ENCODE measurements at regions not wholly inside any gene's neighbourhood (a gene's known extent, or its start where the extent isn't known, plus 50 kb on each side); places are given as distances from the start of the nearest gene placed in this dataset.

DNA sequence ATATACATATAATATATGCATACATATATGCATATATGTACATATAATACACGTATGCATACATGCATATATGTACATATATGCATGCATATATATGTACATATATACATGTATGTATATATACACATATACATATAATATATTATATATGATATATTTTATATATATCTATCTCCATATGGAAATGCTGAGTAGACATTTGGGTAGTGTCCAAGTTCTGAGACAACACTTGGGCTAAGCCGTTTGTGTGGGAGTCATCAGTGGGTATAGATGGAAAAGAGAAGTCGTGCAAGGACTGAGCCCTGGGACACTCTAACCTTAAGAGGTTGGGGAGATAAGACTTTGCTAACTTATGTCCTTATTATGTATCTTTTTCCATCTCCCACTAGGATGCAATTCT is 165.2 kb upstream of the PODXL start:
- no peak overlapping the region for H3K4me3 ChIP-seq (ENCODE audit: low read depth in 1 of 2, low read length in 2 of 2)
- H3K36me3 ChIP-seq (ENCODE audit: control insufficient read depth in 1 of 2, insufficient read depth in 2 of 2, low read length in 2 of 2), result no peaks in the 10 kb centered on the region
- no peak overlapping the region for H3K27ac ChIP-seq (ENCODE audit: low read length)
- H3K27me3 ChIP-seq (ENCODE audit: low read depth, low read length), result no peaks in the 10 kb centered on the region
- no peaks in the 10 kb centered on the region for H3K4me1 ChIP-seq (ENCODE audit: control insufficient read depth in 1 of 2, insufficient read depth in 2 of 2, low read length in 2 of 2)
- no peaks in the 10 kb centered on the region for H3K9me3 ChIP-seq (ENCODE audit: control insufficient read depth in 1 of 2, low read length in 2 of 2)

DNA sequence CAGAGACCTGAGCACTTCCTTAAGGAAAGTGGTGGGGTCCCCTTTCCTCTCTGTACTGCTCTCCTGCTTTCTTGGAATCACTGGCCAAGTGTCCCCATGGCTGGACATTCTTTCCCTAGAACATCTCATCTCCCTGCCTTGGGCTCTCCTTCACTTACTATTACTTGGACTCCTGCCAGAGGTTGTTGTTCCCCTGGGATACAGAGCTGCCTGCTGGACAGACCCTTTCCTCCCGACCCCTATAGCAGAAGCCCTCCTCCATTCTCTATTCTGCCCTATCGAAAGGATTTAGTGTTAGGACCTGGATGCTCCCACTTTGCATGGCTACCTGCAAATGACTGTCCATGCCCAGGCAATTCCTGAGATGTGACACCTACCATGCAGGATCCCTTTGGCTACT is 164.3 kb upstream of the PODXL start:
- Histone ChIP-seq H3K27ac (ENCODE audit: low read length) (no peak overlapping the region), H3K4me1 (ENCODE audit: control insufficient read depth in 1 of 2, insufficient read depth in 2 of 2, low read length in 2 of 2) (no peaks in the 10 kb centered on the region), H3K4me3 (ENCODE audit: low read depth in 1 of 2, low read length in 2 of 2) (no peak overlapping the region), H3K9me3 (ENCODE audit: control insufficient read depth in 1 of 2, low read length in 2 of 2) (no peaks in the 10 kb centered on the region), H3K27me3 (ENCODE audit: low read depth, low read length) (no peaks in the 10 kb centered on the region), H3K36me3 (ENCODE audit: control insufficient read depth in 1 of 2, insufficient read depth in 2 of 2, low read length in 2 of 2) (no peaks in the 10 kb centered on the region)

DNA sequence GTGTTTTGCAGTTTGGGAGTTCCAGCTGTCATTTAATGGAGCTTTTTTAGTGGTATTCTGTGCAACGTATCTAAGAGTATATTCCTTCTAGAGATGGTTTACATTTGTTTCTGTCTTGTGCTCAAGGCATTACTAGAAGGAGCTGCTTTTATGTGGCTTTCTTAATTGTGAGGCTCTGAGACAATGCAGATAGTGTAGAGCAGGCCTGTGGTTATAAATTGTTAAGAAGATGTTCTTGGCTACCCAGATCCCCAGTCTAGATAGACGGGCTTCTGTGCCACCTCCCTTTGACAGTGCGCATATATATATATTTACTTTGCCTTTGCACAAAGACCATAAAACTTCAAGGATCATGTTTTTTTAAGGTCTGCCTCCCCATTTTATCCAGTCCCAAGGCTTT is 160.8 kb upstream of the PODXL start:
- Histone ChIP-seq H3K4me3 (ENCODE audit: low read depth in 1 of 2, low read length in 2 of 2) (no peak overlapping the region), H3K27ac (ENCODE audit: low read length) (no peak overlapping the region), H3K9me3 (ENCODE audit: control insufficient read depth in 1 of 2, low read length in 2 of 2) (no peaks in the 10 kb centered on the region), H3K4me1 (ENCODE audit: control insufficient read depth in 1 of 2, insufficient read depth in 2 of 2, low read length in 2 of 2) (no peaks in the 10 kb centered on the region), H3K36me3 (ENCODE audit: control insufficient read depth in 1 of 2, insufficient read depth in 2 of 2, low read length in 2 of 2) (no peaks in the 10 kb centered on the region), H3K27me3 (ENCODE audit: low read depth, low read length) (no peaks in the 10 kb centered on the region)

DNA sequence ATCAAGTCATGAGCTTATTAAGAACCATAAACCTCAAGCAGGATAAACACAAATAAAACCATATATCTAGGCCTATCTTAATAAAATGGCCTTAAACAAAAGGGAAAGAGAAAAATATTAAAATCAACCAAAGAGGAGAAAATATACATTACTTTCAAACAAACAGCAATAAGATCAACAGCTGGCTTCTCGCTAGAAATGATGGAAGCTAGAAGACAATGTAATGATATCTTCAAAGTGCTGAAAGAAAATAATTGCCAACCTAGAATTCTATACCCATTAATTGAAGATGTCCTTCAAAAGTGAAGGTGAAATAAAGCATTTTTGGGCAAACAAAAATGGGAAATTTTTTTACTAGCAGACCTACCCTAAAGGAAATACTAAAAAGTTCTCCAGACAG is 142.9 kb upstream of the PODXL start:
- Histone ChIP-seq H3K27ac (ENCODE audit: low read length) (no peak overlapping the region), H3K9me3 (ENCODE audit: control insufficient read depth in 1 of 2, low read length in 2 of 2) (peaks cover 4 to 15% of the 10 kb centered on the region in 2 donors), H3K4me3 (ENCODE audit: low read depth in 1 of 2, low read length in 2 of 2) (no peak overlapping the region), H3K27me3 (ENCODE audit: low read depth, low read length) (no peaks in the 10 kb centered on the region), H3K4me1 (ENCODE audit: control insufficient read depth in 1 of 2, insufficient read depth in 2 of 2, low read length in 2 of 2) (no peaks in the 10 kb centered on the region), H3K36me3 (ENCODE audit: control insufficient read depth in 1 of 2, insufficient read depth in 2 of 2, low read length in 2 of 2) (no peaks in the 10 kb centered on the region)

DNA sequence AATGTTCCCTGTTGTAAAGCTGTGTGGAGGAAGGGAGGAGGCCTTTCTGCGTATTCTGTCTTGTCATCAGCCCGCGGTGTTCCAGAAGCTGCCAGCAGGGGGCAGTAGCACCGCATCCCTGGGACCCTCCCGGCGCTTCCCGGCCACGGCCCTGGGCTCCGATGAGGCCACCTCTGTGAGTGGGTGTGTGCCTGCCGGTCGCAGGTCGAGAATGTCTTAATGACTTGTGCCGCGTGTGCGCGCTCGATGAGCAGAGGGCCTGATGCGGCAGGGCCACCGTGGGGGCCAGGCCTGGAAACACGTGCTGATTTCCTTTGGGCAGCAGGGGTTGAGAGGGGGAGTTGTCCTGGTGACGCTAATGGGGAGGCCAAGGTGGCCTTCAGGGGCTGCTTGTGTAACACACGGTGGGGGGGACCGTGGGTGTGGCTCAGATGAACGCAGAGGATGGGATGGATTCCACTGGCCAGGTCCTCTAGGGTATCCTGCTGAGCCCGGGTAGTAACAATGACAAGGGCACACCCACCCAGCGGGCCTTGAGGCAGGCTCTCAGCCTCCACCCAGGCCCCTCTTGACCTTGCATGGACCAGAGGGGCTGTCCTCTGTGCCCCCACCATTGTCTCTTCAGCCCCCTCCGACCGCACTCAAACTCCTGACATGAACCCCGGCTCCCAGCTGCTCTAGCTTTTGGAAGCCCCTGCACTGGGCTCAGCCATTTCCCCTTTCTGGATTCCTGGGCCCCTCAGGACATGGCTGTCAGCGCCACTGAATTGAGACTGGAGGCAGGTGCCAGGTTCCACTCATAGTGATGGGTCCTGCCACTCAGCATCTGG is 135.9 kb upstream of the PODXL start:
- H3K27me3 ChIP-seq (ENCODE audit: low read depth, low read length), result no peaks in the 10 kb centered on the region
- H3K9me3 ChIP-seq (ENCODE audit: control insufficient read depth in 1 of 2, low read length in 2 of 2), result no peaks in the 10 kb centered on the region
- H3K4me3 ChIP-seq (ENCODE audit: low read depth in 1 of 2, low read length in 2 of 2), result no peak overlapping the region
- peaks cover 0 to 7% of the 10 kb centered on the region in 2 donors for H3K4me1 ChIP-seq (ENCODE audit: control insufficient read depth in 1 of 2, insufficient read depth in 2 of 2, low read length in 2 of 2)
- no peak overlapping the region for H3K27ac ChIP-seq (ENCODE audit: low read length)
- H3K36me3 ChIP-seq (ENCODE audit: control insufficient read depth in 1 of 2, insufficient read depth in 2 of 2, low read length in 2 of 2), result no peaks in the 10 kb centered on the region

DNA sequence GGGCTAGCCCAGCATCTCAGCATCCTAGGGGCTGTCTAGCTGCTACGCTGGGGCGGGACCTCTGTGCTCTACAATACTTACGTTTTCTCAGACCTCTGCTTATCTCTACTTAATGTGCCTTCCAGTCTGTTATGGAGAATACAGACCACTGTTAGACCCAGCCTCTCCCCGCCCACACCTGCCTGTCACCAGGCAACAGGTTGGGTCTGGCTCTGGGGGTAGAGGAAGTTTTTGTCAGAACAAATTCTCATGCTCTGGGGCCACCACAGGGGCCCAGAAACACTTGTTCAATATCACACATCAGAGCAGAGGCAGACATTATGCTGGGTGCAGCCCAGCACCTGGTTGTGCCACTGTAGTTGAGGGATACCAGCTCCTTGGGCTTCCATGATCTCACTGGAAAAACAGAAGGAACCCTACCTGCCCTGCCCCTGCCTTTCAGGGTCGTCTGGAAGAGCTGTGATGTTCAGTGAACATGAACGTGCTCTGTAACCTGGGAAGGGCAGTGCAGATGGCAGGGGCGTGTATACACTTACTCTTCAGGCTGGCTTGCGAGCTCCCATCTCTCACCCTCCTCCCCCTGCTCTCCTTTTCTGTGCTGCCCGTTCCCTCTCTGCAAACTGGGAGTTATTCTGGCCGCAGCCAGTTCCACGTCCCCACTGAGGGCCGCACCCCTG is 135.2 kb upstream of the PODXL start:
- Histone ChIP-seq H3K27ac (ENCODE audit: low read length) (no peak overlapping the region), H3K36me3 (ENCODE audit: control insufficient read depth in 1 of 2, insufficient read depth in 2 of 2, low read length in 2 of 2) (no peaks in the 10 kb centered on the region), H3K9me3 (ENCODE audit: control insufficient read depth in 1 of 2, low read length in 2 of 2) (no peaks in the 10 kb centered on the region), H3K4me3 (ENCODE audit: low read depth in 1 of 2, low read length in 2 of 2) (no peak overlapping the region), H3K4me1 (ENCODE audit: control insufficient read depth in 1 of 2, insufficient read depth in 2 of 2, low read length in 2 of 2) (peaks cover 0 to 7% of the 10 kb centered on the region in 2 donors), H3K27me3 (ENCODE audit: low read depth, low read length) (no peaks in the 10 kb centered on the region)

DNA sequence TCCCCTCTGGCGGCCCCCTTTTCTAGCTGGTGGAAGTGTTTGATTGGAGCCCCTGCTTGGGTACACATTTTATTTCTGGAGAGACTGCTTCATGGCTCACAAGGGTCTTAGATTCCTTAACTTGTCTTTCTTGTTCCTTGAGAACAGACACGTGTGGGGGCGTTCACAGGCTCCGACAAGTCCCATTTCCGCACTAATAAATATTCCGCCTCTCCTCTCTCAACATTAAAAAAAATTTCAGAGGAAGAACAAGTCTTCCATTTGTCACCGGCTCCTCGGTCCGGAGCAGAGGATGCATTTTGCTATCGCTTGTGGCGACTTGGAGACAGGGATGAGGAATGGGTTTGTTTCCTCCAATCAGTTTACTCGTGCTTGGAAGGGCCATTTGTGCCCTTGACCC is 134.0 kb upstream of the PODXL start:
- Histone ChIP-seq H3K27me3 (ENCODE audit: low read depth, low read length) (no peaks in the 10 kb centered on the region), H3K9me3 (ENCODE audit: control insufficient read depth in 1 of 2, low read length in 2 of 2) (no peaks in the 10 kb centered on the region), H3K36me3 (ENCODE audit: control insufficient read depth in 1 of 2, insufficient read depth in 2 of 2, low read length in 2 of 2) (no peaks in the 10 kb centered on the region), H3K27ac (ENCODE audit: low read length) (no peak overlapping the region), H3K4me1 (ENCODE audit: control insufficient read depth in 1 of 2, insufficient read depth in 2 of 2, low read length in 2 of 2) (peaks cover 0 to 7% of the 10 kb centered on the region in 2 donors), H3K4me3 (ENCODE audit: low read depth in 1 of 2, low read length in 2 of 2) (no peak overlapping the region)

DNA sequence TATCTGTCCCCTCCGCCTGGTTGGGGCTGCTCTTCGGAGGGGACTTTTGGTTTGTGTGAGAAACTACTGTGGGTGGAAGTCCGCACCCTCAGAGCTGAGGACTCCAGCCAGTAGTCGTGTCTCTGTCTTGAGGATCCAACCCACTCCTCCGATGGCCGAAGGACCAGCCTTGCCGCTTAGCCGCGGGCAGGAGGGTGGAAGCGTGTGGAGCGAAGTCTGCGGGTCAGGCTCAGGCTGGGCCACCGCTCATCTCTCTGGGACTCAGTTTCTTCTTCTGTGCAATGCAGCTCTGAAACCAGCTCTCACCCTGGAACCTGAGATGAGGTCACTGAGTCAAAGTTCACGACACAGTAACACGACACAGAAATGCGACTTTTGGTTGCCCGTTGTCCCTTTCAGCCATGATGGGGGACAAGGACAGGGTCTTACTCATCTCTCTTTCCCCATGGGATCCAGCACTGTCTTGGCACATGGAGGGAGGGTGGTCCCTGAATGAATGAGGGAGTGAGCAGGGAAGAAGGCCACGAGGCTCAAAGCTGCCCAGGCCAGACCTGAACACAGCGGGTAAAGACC is 133.3 kb upstream of the PODXL start:
- no peaks in the 10 kb centered on the region for H3K9me3 ChIP-seq (ENCODE audit: control insufficient read depth in 1 of 2, low read length in 2 of 2)
- no peak overlapping the region for H3K27ac ChIP-seq (ENCODE audit: low read length)
- peaks cover 0 to 7% of the 10 kb centered on the region in 2 donors for H3K4me1 ChIP-seq (ENCODE audit: control insufficient read depth in 1 of 2, insufficient read depth in 2 of 2, low read length in 2 of 2)
- no peaks in the 10 kb centered on the region for H3K27me3 ChIP-seq (ENCODE audit: low read depth, low read length)
- H3K4me3 ChIP-seq (ENCODE audit: low read depth in 1 of 2, low read length in 2 of 2), result no peak overlapping the region
- no peaks in the 10 kb centered on the region for H3K36me3 ChIP-seq (ENCODE audit: control insufficient read depth in 1 of 2, insufficient read depth in 2 of 2, low read length in 2 of 2)

DNA sequence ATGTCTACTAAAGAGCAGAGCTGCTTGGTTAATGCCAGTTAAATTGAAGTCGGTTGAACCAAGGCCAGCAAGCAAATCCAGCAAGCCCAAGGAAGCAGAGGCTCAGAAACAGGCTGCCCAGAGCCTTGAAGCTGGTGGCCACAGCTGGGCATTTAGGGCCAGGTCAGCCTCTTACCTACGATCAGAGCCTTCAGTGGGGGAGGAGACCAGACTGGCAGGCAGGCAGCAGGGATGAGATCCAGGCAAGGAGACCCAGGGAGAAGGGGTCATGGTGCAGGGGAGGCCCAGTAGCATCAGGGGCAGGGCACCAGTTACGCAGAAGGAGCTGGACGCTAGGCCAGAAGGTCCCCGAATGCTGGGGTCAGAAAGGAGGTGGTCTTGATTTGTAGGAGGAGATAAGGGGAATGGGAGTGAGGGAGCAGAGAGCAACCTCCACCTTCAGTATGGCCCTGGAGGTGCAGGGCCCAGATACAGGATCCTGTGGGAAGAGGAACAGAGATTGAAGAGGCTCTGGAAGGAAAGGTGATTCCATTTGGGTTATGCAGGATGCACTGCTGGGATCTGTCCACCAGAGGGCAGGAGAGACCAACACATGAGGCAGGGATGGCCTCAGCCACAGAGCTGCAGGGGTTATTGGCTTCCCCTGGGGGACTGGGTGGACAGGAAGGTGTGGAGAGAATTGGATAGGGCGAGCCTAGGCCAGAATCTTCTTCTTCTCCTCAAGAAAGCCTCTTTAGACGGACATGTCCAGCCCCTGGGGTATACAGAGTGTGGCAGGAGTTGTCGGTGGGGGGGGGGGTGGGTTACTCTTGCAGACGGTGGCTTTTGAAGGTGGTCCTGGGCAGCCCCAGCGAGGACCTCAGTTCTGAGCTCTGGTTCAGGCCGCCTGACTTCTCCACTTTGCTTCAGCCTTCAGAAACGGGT is 132.6 kb upstream of the PODXL start:
- no peak overlapping the region for H3K4me3 ChIP-seq (ENCODE audit: low read depth in 1 of 2, low read length in 2 of 2)
- H3K4me1 ChIP-seq (ENCODE audit: control insufficient read depth in 1 of 2, insufficient read depth in 2 of 2, low read length in 2 of 2), result peaks cover 0 to 7% of the 10 kb centered on the region in 2 donors
- H3K27ac ChIP-seq (ENCODE audit: low read length), result no peak overlapping the region
- H3K36me3 ChIP-seq (ENCODE audit: control insufficient read depth in 1 of 2, insufficient read depth in 2 of 2, low read length in 2 of 2), result no peaks in the 10 kb centered on the region
- H3K9me3 ChIP-seq (ENCODE audit: control insufficient read depth in 1 of 2, low read length in 2 of 2), result no peaks in the 10 kb centered on the region
- H3K27me3 ChIP-seq (ENCODE audit: low read depth, low read length), result no peaks in the 10 kb centered on the region

DNA sequence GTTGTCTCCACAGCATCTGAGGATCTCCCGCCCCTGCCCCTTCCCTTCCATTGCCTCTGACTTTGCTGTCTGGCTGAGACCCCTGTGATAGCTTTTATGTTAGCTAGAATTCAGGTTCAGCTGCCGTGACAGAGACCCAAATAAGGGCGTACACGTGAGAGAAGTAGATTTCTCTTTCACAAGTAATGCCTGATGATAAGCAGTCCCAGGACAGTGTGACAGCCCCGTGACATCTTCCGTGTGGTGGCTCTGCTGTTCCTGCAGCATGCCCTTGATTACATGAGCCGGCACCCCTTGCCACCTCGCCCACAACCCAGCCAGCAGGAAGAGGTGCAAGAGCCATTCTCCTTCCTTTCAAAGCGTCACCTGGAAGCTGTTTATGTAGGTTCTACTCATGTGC is 130.9 kb upstream of the PODXL start:
- Histone ChIP-seq H3K4me3 (ENCODE audit: low read depth in 1 of 2, low read length in 2 of 2) (no peak overlapping the region), H3K27ac (ENCODE audit: low read length) (no peak overlapping the region), H3K4me1 (ENCODE audit: control insufficient read depth in 1 of 2, insufficient read depth in 2 of 2, low read length in 2 of 2) (peaks cover 0 to 7% of the 10 kb centered on the region in 2 donors), H3K36me3 (ENCODE audit: control insufficient read depth in 1 of 2, insufficient read depth in 2 of 2, low read length in 2 of 2) (no peaks in the 10 kb centered on the region), H3K27me3 (ENCODE audit: low read depth, low read length) (no peaks in the 10 kb centered on the region), H3K9me3 (ENCODE audit: control insufficient read depth in 1 of 2, low read length in 2 of 2) (no peaks in the 10 kb centered on the region)

DNA sequence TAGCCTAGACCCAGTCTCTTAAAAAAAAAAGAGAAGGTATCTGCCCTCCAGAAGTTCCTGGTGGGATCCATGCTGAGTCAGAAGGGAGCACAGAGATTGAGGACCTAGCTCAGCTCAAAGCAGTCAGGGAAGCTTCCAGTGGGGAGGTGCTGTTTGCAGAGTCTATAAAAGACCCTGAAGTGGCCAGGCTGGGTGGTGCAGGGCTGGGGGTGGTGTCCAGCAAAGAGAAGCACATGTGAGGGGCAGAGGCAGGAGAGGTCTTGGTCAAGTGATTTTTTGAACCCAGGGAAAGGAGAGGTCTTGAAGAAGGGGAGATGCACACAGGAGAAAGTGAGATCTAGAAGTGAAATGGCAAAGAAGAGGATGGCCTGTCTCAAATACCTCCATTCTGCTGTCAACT is 130.4 kb upstream of the PODXL start:
- no peak overlapping the region for H3K4me3 ChIP-seq (ENCODE audit: low read depth in 1 of 2, low read length in 2 of 2)
- peaks cover 0 to 3% of the 10 kb centered on the region in 2 donors for H3K4me1 ChIP-seq (ENCODE audit: control insufficient read depth in 1 of 2, insufficient read depth in 2 of 2, low read length in 2 of 2)
- no peak overlapping the region for H3K27ac ChIP-seq (ENCODE audit: low read length)
- no peaks in the 10 kb centered on the region for H3K36me3 ChIP-seq (ENCODE audit: control insufficient read depth in 1 of 2, insufficient read depth in 2 of 2, low read length in 2 of 2)
- H3K9me3 ChIP-seq (ENCODE audit: control insufficient read depth in 1 of 2, low read length in 2 of 2), result no peaks in the 10 kb centered on the region
- no peaks in the 10 kb centered on the region for H3K27me3 ChIP-seq (ENCODE audit: low read depth, low read length)
